Breast epithelium (tissue), 4 donors: ENCODE measurements at regions not wholly inside any gene's neighbourhood (a gene's known extent, or its start where the extent isn't known, plus 50 kb on each side); places are given as distances from the start of the nearest gene placed in this dataset.

Source experiments
- DNase-seq, 2 donors: peaks; one replicate each; pipeline ENCODE4 v3.0.0-alpha.2; 2019; ENCODE audit warnings: low spot score in 2 of 2
- H3K27ac ChIP-seq, 2 donors: fragments of 200-600 bp; sonication (generic) in 1 of 2; one replicate each; pipeline ENCODE4 v1.5.1; 2016 to 2019; ENCODE audit warnings: mild to moderate bottlenecking in 1 of 2
- H3K27me3 ChIP-seq, 2 donors: fragments of 200-600 bp; sonication (generic) in 1 of 2; one replicate each; pipeline versions ENCODE4 v1.5.1 to v1.6.0; 2017 to 2019; ENCODE audit warnings: control low read depth in 1 of 2, mild to moderate bottlenecking in 1 of 2
- H3K36me3 ChIP-seq: fragments of 200-600 bp; one replicate; pipeline ENCODE4 v1.5.1; 2019
- H3K4me1 ChIP-seq, 2 donors: fragments of 200-600 bp; sonication (generic); one replicate each; pipeline ENCODE4 v1.5.1; 2016 to 2019; ENCODE audit warnings: control low read depth in 1 of 2
- H3K4me3 ChIP-seq, 3 donors: fragments of 200-600 bp; sonication (generic); 1 replicate in 2 of 3; 2 replicates in 1 of 3; pipeline ENCODE4 v1.5.1; 2016 to 2019; ENCODE audit warnings: mild to moderate bottlenecking in 3 of 3, moderate library complexity in 2 of 3
- H3K9me3 ChIP-seq, 2 donors: fragments of 200-600 bp; sonication (generic) in 1 of 2; one replicate each; pipeline ENCODE4 v1.5.1; 2016 to 2019; ENCODE audit warnings: control low read depth in 1 of 2
- CTCF ChIP-seq, 3 donors: fragments of 450-650 bp; IDR thresholded peaks; one replicate each; pipeline ENCODE4 v1.5.1; 2016 to 2017; ENCODE audit warnings: antibody characterized with exemption in 3 of 3, mild to moderate bottlenecking in 3 of 3, moderate library complexity in 3 of 3
- POLR2A ChIP-seq: fragments of 450-650 bp; IDR thresholded peaks from one replicate; pipeline ENCODE4 v1.6.1; 2016; ENCODE audit warnings: antibody characterized with exemption, mild to moderate bottlenecking, moderate library complexity
- POLR2AphosphoS5 ChIP-seq, 3 donors: sonication (generic); formaldehyde crosslinking; IDR thresholded peaks; one replicate each; pipeline ENCODE4 v1.6.1; 2017; ENCODE audit warnings: antibody characterized with exemption in 3 of 3
- intact Hi-C: fragments of 100-400 bp; cut with DNase I; formaldehyde crosslinking; loops from one replicate; pipeline ENCODE4 v1.15.1; 2023; ENCODE audit warnings: low total_unique reads

- H3K27ac ChIP-seq = no peak overlapping the region
- DNase-seq = no peak
- TF ChIP-seq CTCF (IDR thresholded peaks at IDR 0.05) (no peak), POLR2AphosphoS5 (IDR thresholded peaks at IDR 0.05) (no peak), POLR2A (no peak)
- H3K4me3 ChIP-seq = no peak overlapping the region
- no peaks in the 10 kb centered on the region for H3K36me3 ChIP-seq
- intact Hi-C loops = no loop called here
- no peaks in the 10 kb centered on the region for H3K4me1 ChIP-seq
- H3K27me3 ChIP-seq = no peaks in the 10 kb centered on the region
- peaks cover 4 to 5% of the 10 kb centered on the region in 2 donors for H3K9me3 ChIP-seq
Observed at GRCh38 chr7:15921576-15921975, 235.1 kb upstream of the MEOX2 start.

GRCh38 chr7:15920953-15921352, 234.5 kb upstream of the MEOX2 start:
- no peak for TF ChIP-seq POLR2AphosphoS5 (IDR thresholded peaks at IDR 0.05)
- TF ChIP-seq POLR2A = no peak
- no peak for TF ChIP-seq CTCF (IDR thresholded peaks at IDR 0.05)
- intact Hi-C loops = no loop called here
- no peak for DNase-seq
- no peak overlapping the region for H3K27ac ChIP-seq
- H3K4me1 ChIP-seq = no peaks in the 10 kb centered on the region
- no peaks in the 10 kb centered on the region for H3K36me3 ChIP-seq
- H3K4me3 ChIP-seq = no peak overlapping the region
- H3K27me3 ChIP-seq = no peaks in the 10 kb centered on the region
- H3K9me3 ChIP-seq = peaks cover 4 to 5% of the 10 kb centered on the region in 2 donors

- DNase-seq = no peak
- H3K36me3 ChIP-seq = no peaks in the 10 kb centered on the region
- H3K9me3 ChIP-seq = no peaks in the 10 kb centered on the region
- TF ChIP-seq CTCF (IDR thresholded peaks at IDR 0.05) (no peak), POLR2AphosphoS5 (IDR thresholded peaks at IDR 0.05) (no peak), POLR2A (no peak)
- intact Hi-C loops = no loop called here
- H3K27ac ChIP-seq = no peak overlapping the region
- peak overlapping the region in 1 of 3 donors; percentile 33 for H3K4me3 ChIP-seq
- no peaks in the 10 kb centered on the region for H3K27me3 ChIP-seq
- no peaks in the 10 kb centered on the region for H3K4me1 ChIP-seq
Observed at GRCh38 chr7:15916681-15917380, 230.3 kb upstream of the MEOX2 start.

- TF ChIP-seq POLR2AphosphoS5 (IDR thresholded peaks at IDR 0.05) = no peak
- TF ChIP-seq CTCF (IDR thresholded peaks at IDR 0.05) = no peak
- TF ChIP-seq POLR2A = no peak
- DNase-seq = no peak
- no peaks in the 10 kb centered on the region for H3K4me1 ChIP-seq
- no peak overlapping the region for H3K4me3 ChIP-seq
- intact Hi-C loops = no loop called here
- no peaks in the 10 kb centered on the region for H3K9me3 ChIP-seq
- no peaks in the 10 kb centered on the region for H3K36me3 ChIP-seq
- no peak overlapping the region for H3K27ac ChIP-seq
- H3K27me3 ChIP-seq = no peaks in the 10 kb centered on the region
Observed at GRCh38 chr7:15915686-15916293, 229.3 kb upstream of the MEOX2 start.

- Histone ChIP-seq H3K27me3 (no peaks in the 10 kb centered on the region), H3K4me3 (no peak overlapping the region), H3K27ac (no peak overlapping the region), H3K9me3 (no peaks in the 10 kb centered on the region), H3K36me3 (no peaks in the 10 kb centered on the region), H3K4me1 (no peaks in the 10 kb centered on the region)
- intact Hi-C loops = no loop called here
- TF ChIP-seq POLR2A = no peak
- no peak for TF ChIP-seq CTCF (IDR thresholded peaks at IDR 0.05)
- no peak for TF ChIP-seq POLR2AphosphoS5 (IDR thresholded peaks at IDR 0.05)
- DNase-seq = no peak
Observed at GRCh38 chr7:15914611-15915010, 228.1 kb upstream of the MEOX2 start.
